H4 (cell line): ENCODE measurements at regions not wholly inside any gene's neighbourhood (a gene's known extent, or its start where the extent isn't known, plus 50 kb on each side); places are given as distances from the start of the nearest gene placed in this dataset.

Experiments
- DNase-seq: peaks from one replicate; pipeline ENCODE4 v3.0.0-alpha.2; 2015; ENCODE audit warnings: low spot score

DNA sequence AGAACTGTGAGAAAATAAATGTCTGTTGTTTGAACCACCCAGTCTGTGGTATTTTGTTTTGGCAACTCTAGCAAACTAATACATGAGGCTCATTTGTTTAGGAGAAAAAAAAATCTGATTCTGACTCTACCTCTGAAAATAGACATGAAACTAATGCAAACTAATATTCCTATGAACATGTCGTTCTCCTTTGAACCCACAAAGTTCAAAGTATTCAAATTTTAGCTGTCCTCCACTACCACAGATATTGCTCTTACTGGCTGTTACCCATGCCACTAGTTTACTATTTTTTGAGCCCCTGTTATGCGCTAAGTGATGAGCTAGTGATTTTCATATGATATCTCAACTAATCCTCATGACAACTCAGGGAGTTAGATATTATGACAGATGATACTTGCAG lies 58.8 kb upstream of the ZNF804B start:
- no peak for DNase-seq

DNA sequence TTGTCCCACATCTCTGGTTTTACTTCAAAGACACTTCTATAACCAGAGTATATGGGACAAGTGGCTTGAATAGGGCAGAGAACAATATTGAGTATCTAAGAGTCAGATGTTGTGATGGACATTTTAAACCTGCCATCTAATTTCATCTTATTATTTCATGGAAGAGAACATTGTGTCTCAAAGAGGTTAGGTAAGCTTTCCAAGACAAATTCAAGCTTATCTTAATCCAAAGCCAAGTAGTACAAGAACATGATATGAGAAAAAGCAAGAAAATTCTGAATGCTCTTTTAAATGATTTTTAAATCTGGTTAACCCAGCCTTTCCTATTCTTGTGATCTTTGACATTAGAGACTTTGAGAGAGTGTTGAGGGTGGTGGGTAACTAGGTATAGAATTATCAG lies 65.3 kb upstream of the ZNF804B start:
- no peak for DNase-seq

DNA sequence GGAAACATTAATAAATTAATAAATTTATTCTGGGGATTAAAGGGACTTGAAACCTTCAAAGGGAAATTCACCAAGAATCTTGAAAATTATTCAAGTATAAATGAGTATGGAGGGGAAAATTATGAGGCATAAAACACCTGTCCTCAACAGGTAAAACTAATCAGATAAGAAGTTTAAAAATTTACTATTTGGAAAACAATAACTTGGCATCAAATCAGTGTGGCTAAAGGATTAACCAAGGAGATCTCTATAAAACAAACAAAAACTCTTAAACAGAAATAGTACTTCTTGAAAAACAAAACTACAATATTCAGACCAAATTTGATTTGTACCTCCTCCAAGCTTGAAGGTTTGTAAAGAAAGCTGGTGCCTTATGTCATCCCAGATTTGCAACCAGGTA lies 66.4 kb upstream of the ZNF804B start:
- DNase-seq = no peak

DNA sequence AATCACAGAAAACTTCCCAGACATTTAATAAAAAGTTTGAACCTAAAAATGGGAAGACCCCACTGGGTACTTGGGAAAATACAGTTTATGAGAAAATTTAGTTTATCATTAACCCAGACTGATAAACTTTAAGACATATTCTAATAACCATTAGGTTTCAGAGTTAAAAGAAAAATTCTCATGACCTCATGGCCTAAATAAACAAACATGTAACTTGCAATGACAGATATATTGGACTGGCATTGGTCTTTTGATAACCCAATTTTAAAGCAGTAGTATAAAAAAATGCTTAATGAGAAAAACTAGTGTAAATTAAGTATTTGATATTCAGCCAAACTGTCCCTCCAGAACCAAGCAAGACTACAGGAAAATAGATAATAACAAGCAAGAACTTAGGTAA lies 67.0 kb upstream of the ZNF804B start:
- DNase-seq = no peak

DNA sequence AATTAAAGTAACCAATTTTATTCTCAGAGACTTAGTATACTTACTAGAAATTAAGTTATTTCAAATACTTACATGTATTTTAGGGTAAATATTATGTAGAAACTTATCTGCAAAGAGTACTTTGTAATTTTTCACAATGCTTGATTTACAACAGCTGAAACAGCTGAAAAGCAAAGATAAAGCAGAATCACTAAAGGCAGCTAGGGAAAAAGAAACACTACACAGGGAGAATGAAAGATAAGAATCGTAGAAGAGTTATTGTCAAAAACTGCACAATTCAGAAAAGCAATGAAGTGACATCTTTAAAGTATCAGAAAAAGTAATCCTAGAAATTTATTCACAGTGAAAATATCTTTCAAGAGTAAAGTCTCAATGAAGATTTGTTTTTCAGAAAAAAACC lies 69.7 kb upstream of the ZNF804B start:
- no peak for DNase-seq

DNA sequence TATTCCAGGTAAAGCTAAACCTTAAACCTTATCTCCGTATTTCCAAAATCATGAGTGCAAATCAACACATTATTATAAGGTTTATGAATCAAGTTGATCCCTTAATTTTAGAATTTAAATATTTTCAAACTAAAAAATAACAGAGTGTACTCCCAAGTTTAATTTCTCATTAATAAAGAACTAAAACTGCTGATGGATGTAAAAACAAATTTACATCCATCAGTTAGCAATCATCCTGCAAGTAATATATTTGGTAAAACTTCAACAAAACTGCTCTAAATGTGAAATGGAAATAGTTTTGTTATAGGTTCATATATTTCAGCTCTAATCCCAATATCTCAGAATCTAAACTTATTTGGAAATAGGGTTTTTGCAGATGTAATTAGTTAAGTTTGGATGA lies 71.3 kb upstream of the ZNF804B start:
- no peak for DNase-seq

DNA sequence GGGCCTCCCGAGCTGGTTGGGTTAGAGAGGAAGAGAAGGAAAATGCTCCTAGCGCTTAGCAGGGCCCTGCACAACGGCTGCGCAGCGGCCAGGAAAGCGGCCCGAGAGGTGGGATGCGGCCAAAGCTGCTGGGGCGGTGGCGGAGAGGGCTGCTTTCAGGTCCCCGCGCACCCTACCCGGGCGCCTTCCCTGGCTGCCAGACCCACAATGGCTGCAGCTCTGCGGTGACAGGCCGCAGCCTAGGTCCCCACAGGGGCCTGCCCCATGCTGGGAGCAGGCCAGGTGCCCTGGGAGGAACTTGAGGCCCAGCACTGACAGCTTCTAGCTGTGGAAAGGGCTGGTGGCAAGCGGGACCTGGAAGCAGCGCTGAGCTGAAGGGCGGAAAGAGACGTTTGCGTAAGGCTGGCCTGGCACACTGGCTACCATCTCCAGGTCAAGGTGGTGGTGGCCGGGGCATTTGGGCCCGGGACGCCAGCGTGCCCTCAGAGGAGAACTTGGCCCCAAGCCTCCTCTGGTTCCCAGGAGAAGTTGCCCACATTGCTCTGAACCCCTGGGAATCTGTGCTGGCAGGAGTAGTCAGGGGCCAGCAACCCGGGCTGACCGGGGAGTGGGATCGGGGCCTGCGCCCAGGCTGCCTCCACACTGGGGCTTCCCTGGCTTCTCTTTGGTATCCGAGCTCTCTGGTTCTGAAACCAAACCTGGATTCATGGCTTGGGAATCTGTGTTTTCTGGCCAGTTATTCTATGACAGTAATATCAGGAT lies 72.9 kb upstream of the ZNF804B start:
- no peak for DNase-seq

DNA sequence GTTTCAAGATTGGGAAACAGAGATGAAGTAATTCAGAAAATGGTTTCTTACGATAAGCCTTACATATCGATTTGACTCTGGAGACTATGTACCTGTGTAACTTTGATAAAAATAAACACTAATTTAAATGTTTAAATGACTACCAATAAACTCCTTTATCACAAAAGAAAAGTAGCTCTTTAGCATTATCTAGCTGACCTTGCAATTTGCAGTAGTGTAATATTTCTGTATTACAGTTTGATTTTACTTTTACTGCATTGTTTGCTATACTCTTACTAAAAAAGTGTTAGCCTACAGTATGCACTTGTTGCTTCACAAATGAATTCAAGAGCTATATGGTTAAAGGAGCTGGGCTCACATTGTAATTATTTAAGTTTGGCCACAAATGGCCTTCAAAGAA lies 77.8 kb upstream of the ZNF804B start:
- DNase-seq = no peak

DNA sequence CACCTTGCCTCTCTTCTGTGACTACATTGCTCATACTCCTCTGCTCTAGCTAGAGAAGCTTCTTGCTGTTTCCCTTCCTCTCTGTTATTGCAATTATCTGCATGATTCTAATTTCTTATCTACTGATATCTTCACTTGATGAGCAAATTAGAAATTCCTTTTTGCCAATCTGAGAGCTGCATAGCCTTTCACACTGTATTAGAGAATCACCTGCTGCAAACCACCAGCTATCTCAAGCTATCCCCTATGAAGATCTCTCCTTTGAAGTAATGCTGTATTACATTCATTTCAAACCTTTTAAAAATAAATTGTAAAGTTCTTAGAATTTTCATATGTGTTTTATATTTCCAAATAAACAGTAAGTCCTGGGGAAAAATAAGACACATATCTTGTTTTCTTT lies 89.0 kb upstream of the ZNF804B start:
- DNase-seq = no peak

DNA sequence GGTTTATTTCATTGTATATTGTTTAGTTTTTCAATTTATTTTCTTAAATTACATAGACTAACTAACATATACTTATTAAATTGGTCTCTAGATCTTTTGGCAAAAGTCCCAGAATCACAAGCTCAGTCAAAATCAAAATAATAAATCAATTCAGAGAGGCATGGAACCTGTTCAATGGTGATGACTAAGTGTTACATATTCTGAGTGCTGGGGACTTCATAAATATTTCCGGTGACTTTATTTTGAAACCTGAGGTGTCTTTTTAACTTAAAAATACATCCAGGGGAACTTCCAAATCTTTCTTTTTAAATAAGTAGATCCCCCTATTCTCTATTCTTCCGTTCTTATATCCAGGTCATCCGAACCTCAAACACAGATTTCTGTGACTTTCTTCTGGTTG lies 89.6 kb upstream of the ZNF804B start:
- DNase-seq = no peak

DNA sequence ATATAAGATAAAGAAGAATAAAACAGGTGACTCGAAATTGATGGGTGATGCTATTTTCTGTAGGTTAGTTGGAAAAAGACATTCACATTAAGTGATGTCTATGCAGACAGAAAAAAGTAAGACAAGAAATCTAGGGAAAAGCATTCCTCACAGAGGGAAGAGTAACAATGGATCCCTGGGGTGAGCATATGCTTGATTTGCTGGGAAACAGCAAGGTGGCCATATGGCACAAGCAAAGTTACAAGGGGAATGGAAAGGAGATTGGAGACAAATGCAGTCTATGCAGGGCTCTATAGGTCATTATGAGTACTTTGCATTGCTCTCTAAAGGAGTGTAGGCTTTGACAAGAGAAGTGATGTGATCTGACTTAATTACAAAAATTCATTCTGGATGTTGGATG lies 90.9 kb upstream of the ZNF804B start:
- no peak for DNase-seq

DNA sequence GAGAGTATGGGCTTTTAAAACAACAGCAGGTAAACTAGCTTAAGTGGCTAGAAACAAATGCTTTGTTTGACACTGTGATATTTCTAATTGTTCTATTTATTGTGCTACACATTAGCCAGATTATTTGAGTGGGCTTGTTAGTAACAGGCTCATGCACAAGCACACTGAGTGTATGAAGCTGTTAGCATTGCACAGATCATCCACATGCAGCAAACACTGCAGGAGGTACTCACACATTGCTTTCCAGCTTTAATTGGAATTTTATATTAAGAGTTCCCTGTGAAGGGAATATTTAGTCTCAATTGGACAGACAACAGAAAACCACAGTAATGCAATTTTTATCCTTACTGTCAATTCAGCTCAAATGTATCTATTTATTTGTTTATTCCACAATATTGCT lies 92.9 kb upstream of the ZNF804B start:
- DNase-seq = no peak

DNA sequence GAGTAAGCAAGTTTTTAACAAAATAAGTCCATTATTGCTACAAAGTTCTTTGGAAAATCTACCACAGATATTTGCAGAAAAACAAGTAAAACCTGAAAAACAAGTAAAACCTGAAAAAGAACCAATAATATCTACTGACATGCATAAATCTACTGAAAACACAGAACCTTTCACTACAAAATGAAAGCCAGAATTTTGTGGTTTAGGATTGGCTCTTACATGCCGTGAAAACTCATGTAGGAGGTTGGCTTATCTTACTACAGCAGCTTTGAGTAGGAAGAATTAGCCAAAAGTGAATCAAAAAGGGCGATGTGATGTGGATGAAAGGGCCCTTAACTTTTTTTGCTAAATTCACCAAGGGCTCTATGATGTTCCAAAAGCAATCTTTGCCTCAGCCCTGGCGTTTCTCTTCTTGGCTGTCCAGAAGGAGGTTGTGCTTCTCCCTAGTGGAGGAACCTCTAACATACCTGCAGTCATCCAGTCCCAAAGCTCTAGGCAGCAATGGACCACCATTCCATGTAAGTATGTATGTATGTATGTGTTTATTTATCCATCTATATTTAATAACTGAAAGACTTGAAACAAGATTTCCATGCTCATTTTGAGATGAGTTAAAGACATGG lies 93.5 kb upstream of the ZNF804B start:
- no peak for DNase-seq

DNA sequence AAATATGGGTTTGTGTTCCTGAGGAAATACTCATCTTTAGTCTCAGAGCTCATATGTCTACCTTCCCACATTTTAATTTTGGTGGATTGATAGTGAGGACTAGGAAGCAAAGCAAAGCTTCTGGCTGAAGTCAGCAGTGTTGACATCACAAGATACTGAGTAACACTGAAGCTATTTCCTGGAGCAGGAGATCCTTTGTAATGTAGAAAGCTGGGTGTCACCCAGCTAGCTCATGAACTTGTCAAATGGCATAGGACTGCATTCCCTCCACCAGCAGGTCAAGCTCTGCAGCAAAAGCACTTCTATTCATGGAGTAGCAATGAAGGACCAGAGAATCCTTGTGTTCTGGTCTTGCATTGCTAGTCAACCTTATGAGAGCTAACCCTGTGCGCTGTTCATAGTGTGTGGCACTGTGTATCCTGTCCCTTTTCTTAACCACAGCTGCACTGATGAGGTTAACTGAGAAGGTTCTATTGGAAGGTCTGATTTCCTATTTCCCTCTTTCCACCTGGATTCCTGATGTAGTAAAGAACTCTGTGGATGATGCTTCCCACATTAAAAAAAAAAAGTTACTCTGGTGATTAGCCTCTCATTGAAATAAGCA lies 94.8 kb upstream of the ZNF804B start:
- no peak for DNase-seq

DNA sequence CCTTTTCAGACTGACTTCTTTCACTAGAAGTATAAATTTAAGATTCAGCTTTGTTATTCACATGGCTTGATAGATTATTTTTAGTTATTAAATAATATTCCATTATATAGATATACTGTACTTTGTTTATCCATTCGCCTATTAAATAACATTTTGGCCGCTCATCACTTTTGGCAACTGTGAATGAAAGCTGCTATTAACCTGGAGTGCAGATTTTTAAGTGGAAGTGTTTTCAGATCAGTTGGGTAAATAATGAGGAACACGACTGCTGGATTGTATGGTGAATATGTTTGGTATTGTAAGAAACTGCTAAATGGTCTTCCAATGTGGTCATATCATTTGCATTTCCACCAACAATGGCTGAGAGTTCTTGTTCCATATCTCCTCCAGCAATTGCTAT lies 97.6 kb upstream of the ZNF804B start:
- no peak for DNase-seq

DNA sequence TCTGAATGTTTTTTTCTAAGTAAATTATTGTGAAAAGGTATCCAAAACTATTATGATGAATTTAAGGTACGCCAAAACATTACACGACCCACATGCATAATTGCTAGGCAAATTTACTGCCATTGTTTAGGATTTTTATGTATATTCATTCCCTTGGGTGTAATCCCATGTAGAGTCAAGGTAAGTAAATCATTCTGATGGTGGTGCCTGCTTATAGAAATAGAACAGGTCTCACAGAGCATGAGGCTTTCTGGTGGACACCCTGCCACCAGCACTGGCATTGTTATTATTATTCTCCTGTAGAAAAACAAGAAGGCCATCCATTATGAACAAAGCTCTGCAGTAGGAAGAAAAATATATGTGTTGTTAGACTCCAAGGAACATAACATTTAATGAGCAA lies 111.7 kb upstream of the ZNF804B start:
- DNase-seq = no peak

DNA sequence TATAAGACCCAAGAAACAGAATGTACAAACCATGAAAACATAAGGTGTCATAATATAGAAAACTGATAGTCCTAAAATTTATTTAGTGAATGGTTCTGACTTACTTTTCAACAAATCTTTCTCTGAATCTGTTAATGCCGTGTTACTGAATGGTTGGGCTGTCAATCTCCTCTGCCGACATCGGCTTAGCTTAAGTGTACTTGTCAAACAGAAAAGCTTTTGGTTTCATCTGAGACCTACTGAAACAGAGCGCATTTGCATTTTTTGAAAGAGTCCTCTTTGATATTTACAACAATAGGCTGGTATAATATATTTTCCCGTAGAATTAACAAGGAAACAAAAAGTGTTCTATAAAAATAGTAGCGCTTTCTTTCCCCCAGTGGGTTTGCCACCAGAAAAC lies 120.9 kb upstream of the ZNF804B start:
- no peak for DNase-seq

DNA sequence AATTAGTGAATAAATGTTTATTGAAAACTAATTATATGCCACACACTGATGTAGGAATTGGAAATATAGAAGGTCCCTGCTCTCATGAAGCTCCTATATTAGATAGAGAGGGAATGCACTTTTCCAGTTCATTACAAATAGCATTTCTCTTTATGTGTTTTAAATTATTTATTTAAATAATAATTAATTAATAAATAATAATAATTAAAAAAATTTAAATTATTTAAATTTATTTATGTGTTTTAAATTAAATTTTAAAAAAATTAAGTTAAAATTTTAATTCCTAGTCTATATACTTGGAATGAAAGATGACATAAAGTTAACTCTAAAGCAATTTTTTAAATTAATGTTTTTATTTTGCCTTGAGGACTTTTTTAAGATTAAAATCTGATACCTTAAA lies 121.7 kb upstream of the ZNF804B start:
- no peak for DNase-seq

DNA sequence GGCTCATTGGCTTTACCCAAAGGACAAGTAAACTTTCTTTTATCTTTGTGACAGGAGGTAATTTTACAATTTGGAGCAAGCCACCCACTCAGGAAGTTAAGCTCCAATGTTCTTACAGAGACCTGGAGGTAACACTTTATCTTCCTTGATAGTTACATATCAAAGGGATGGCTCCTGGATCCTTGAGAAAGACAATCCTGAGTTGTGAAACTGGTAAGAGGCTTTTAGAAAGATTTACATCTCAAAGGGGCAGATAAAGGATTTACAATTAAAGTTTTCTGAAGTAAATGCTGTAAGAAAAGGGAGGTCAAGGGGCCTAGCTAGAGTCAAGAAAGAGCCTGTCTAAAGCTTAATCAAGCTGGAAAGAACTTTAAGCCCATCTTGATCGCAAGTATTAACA lies 124.4 kb upstream of the ZNF804B start:
- no peak for DNase-seq

DNA sequence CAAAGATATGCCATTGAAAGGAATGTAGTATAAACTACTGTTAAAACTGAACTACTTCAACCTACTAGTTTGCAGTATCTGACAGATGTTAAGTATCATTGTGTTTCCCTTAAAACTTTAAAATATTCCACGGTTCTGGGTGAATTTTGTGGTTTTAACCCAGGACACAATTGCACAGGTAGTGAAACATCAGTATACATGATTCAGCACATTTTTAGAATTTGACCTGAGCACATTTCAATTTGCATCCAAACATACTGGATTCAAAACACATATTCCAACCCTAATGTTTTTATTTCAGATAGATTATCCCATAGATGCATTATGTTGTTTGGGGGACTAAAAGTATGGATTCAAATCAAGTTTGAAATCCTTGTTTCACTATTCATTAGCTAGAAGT lies 129.9 kb upstream of the ZNF804B start:
- no peak for DNase-seq

DNA sequence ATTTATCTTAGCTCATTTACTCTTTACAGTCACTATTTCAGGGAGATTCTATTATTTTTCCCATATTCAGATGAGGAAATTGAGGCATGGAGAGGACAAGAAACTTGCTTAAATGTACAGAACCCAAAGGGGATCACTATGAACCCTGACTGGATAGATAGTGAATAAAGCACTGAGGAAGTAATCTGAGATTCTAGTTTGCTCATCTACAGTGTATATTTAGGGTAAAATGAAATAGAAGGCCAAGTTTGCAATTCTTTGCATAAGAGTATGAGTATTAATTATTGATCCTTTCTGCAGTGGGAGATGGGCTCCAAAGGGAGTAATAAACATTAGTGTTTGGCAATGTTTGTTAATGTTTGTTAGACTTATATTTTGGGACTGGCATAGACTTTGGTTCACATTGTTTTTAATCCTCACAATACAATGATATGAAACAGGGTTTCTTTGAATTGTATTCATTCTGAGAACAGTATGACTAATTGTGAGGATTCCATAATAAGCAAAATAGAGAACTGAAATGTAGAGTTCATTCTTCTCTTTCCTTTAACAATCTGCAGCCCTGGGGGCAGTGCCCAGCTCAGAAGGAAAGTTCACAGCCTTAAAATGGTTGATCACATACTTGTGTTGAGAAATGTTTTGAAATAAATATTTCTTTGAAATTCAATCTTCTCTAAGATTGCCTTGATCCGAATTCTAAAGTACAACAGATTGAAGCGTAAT lies 131.0 kb upstream of the ZNF804B start:
- no peak for DNase-seq

DNA sequence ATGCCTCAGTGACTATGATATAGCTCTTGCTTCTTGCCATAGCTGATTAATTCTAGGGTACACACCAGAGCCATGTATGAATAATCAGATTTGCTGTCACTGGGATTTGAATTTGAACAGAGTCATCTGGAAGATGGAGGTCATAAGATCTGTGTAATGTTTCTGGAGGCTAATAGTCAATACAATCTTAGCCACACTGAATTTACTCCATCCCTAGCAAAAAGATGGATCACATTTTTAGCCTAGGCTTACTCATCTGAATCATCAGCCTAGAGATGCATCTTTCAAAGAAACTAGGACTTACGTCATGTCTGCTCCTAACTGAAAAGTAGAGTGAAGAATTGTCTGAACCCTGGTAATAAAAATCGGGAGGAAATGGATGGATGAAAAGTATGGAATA lies 142.3 kb upstream of the ZNF804B start:
- DNase-seq = no peak

DNA sequence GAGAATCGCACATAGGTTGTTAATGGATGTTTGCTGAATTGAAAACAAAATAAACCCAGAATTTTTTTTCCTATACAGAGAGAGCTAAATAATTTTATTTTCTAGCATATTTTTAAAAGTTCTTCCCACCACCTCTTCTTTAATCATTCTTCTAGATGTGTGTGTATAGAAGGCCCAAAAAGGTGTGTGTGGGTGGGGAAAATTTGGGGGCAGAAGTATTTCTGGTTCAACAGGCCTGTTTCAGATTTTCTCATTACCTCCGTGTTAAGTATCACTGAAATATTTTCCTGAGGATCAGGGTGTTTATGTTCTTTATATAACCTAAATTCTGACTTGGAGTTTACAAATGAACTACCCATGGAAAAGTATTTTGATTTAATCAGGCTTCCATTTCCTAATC lies 144.2 kb upstream of the ZNF804B start:
- no peak for DNase-seq
